ENCODE measurements at regions not wholly inside any gene's neighbourhood (a gene's known extent, or its start where the extent isn't known, plus 50 kb on each side); places are given as distances from the start of the nearest gene placed in this dataset.

- Mint-ChIP-seq H3K4me3 (ENCODE audit: unreplicated experiment) (no peak overlapping the region), H3K4me1 (ENCODE audit: unreplicated experiment) (no peaks in the 10 kb centered on the region), H3K27ac (ENCODE audit: unreplicated experiment) (no peak overlapping the region), H3K36me3 (ENCODE audit: low read depth, unreplicated experiment) (no peaks in the 10 kb centered on the region), H3K27me3 (ENCODE audit: unreplicated experiment) (peaks cover 1% of the 10 kb centered on the region), H3K9me3 (ENCODE audit: unreplicated experiment) (no peaks in the 10 kb centered on the region)
- TF ChIP-seq CTCF (IDR thresholded peaks at IDR 0.05; ENCODE audit: unreplicated experiment): no peak
- no peak for DNase-seq (ENCODE audit: low spot score)
These were observed 350.1 kb downstream of the MYCN start for GRCh38 chr2:16290311-16291020.

- H3K4me3 Mint-ChIP-seq (ENCODE audit: unreplicated experiment): no peak overlapping the region
- H3K36me3 Mint-ChIP-seq (ENCODE audit: low read depth, unreplicated experiment): no peaks in the 10 kb centered on the region
- H3K27ac Mint-ChIP-seq (ENCODE audit: unreplicated experiment): no peak overlapping the region
- no peaks in the 10 kb centered on the region for H3K4me1 Mint-ChIP-seq (ENCODE audit: unreplicated experiment)
- no peaks in the 10 kb centered on the region for H3K9me3 Mint-ChIP-seq (ENCODE audit: unreplicated experiment)
- H3K27me3 Mint-ChIP-seq (ENCODE audit: unreplicated experiment): peaks cover 1% of the 10 kb centered on the region
- no peak for TF ChIP-seq CTCF (IDR thresholded peaks at IDR 0.05; ENCODE audit: unreplicated experiment)
- no peak for DNase-seq (ENCODE audit: low spot score)
These were observed 348.2 kb downstream of the MYCN start for GRCh38 chr2:16288371-16289112.

- Mint-ChIP-seq H3K9me3 (ENCODE audit: unreplicated experiment) (no peaks in the 10 kb centered on the region), H3K4me3 (ENCODE audit: unreplicated experiment) (no peak overlapping the region), H3K4me1 (ENCODE audit: unreplicated experiment) (no peaks in the 10 kb centered on the region), H3K36me3 (ENCODE audit: low read depth, unreplicated experiment) (no peaks in the 10 kb centered on the region), H3K27me3 (ENCODE audit: unreplicated experiment) (peaks cover 4% of the 10 kb centered on the region), H3K27ac (ENCODE audit: unreplicated experiment) (no peak overlapping the region)
- no peak for DNase-seq (ENCODE audit: low spot score)
- no peak for TF ChIP-seq CTCF (IDR thresholded peaks at IDR 0.05; ENCODE audit: unreplicated experiment)
These were observed 347.5 kb downstream of the MYCN start for GRCh38 chr2:16287831-16288230.

- no peaks in the 10 kb centered on the region for H3K9me3 Mint-ChIP-seq (ENCODE audit: unreplicated experiment)
- no peaks in the 10 kb centered on the region for H3K4me1 Mint-ChIP-seq (ENCODE audit: unreplicated experiment)
- H3K4me3 Mint-ChIP-seq (ENCODE audit: unreplicated experiment): no peak overlapping the region
- DNase-seq (ENCODE audit: low spot score): no peak
- TF ChIP-seq CTCF (IDR thresholded peaks at IDR 0.05; ENCODE audit: unreplicated experiment): no peak
- H3K27me3 Mint-ChIP-seq (ENCODE audit: unreplicated experiment): peaks cover 4% of the 10 kb centered on the region
- H3K27ac Mint-ChIP-seq (ENCODE audit: unreplicated experiment): no peak overlapping the region
- H3K36me3 Mint-ChIP-seq (ENCODE audit: low read depth, unreplicated experiment): no peaks in the 10 kb centered on the region
These were observed 346.9 kb downstream of the MYCN start for GRCh38 chr2:16287281-16287680.

Measured in endothelial cell (in vitro differentiated cells).